ENCODE measurements at regions not wholly inside any gene's neighbourhood (a gene's known extent, or its start where the extent isn't known, plus 50 kb on each side); places are given as distances from the start of the nearest gene placed in this dataset.
"Not testable (repeated sequence)": the region's sequence is repeated elsewhere in the genome, so short reads cannot be mapped to it uniquely, and the experiment has no call there.

- DNase-seq (ENCODE audit: low read depth, low spot score), result no peak
- Histone ChIP-seq H3K27me3 (ENCODE audit: control insufficient read depth, insufficient read depth, low read length) (no peaks in the 10 kb centered on the region), H3K27ac (ENCODE audit: low read length) (no peak overlapping the region), H3K9me3 (ENCODE audit: control insufficient read depth, insufficient read depth, low read length) (no peaks in the 10 kb centered on the region), H3K36me3 (ENCODE audit: control insufficient read depth, insufficient read depth, low read length) (no peaks in the 10 kb centered on the region), H3K4me1 (ENCODE audit: control insufficient read depth, insufficient read depth, low read length) (no peaks in the 10 kb centered on the region), H3K4me3 (ENCODE audit: low read length) (no peak overlapping the region)
- WGBS (ENCODE audit: insufficient coverage, insufficient read length), result no CpG with 5 or more reads among the region's 2 CpGs
Observed at GRCh38 chr15:79160211-79160610, 69.6 kb upstream of the RASGRF1 start.

DNA sequence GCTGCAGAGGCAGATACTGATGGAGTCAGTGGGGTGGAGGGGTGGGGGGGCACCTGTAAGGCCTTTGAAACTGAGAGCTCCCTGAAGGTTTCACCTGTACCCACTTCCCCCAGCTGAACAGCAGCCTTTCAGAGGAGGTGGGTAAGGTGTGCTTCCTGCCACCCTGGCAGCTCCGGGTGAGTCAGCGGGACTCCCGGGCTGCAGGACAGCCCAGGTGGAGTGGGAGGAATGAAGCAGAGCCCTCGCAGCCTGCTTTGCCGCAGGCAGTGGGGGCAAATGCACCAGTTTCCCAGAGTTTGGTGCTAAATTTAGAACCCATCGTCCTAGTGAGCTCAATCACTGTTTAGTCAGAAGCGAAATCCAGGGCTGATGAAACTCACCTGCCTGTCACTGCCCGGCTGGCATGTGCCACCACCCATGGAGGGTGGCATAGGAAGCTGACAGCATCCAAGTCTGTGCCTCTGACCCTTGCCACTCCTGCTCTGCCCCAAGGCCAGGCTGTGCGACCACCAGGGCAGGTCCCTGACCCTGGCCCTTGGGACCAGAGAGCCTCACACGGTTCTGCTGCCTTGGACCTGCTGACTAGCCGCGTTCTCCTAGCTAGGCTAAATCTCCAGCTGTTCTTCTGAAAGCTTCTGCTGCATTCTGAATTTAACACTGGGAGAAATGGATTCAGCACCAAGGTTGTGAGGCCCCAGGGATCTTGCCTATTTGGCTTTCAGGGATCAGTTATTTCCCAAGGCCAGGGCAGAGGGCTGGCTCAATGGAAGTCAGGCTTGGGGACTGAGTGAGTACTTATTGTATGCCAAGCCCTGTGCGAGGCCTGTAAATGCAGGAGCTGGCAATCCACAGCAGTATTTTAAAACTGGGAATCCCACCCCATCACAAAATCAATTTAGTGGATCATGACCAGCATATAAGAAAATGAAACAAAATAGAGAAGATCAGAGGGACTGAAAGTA lies 67.3 kb upstream of the RASGRF1 start:
- no peak for DNase-seq (ENCODE audit: low read depth, low spot score)
- H3K27ac ChIP-seq (ENCODE audit: low read length), result no peak overlapping the region
- no peak overlapping the region for H3K4me3 ChIP-seq (ENCODE audit: low read length)
- H3K27me3 ChIP-seq (ENCODE audit: control insufficient read depth, insufficient read depth, low read length), result no peaks in the 10 kb centered on the region
- no peaks in the 10 kb centered on the region for H3K36me3 ChIP-seq (ENCODE audit: control insufficient read depth, insufficient read depth, low read length)
- no peaks in the 10 kb centered on the region; the same call in 1 of the 2 replicates for H3K4me1 ChIP-seq (ENCODE audit: control insufficient read depth, insufficient read depth, low read length)
- H3K9me3 ChIP-seq (ENCODE audit: control insufficient read depth, insufficient read depth, low read length), result no peaks in the 10 kb centered on the region
- no CpG with 5 or more reads among the region's 13 CpGs for WGBS (ENCODE audit: insufficient coverage, insufficient read length)

DNA sequence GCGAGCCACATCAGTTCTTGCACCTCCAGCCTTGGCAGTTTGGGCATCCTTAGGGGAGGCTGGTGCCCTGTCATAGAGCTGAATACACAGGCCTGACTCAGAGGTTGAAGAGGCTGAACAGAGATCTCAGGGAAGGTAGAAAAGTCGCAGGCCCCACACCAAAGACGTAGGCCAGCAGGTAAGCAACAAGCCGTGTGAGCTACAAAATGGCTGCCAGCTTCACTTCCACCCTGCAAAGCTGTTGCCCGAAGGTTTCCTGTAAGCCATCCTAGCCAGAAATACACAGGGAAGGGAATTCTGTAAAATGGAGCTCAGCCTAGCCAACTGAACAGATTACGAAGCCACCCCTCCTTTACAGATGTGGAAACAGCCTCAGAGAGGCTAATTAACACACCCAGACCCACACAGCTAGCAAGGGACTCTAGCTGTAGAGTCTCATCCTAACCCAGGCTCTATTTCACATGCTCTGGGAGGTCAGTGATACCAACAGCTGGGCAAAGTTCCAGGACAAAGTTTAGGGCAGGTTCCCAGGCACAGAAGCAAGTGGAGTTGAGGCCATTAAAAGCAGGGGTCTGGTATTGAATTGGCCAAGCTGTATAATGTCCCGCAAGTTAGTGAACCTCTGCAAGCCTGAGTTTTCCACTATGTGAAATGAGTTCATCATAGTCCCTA lies 66.3 kb upstream of the RASGRF1 start:
- Histone ChIP-seq H3K36me3 (ENCODE audit: control insufficient read depth, insufficient read depth, low read length) (no peaks in the 10 kb centered on the region), H3K27ac (ENCODE audit: low read length) (no peak overlapping the region)
- DNase-seq (ENCODE audit: low read depth, low spot score), result no peak

GRCh38 chr15:79154483-79155135 lies 64.0 kb upstream of the RASGRF1 start:
- H3K27ac ChIP-seq (ENCODE audit: low read length), result no peak overlapping the region
- no peaks in the 10 kb centered on the region for H3K9me3 ChIP-seq (ENCODE audit: control insufficient read depth, insufficient read depth, low read length)
- no peaks in the 10 kb centered on the region; the same call in 1 of the 2 replicates for H3K4me1 ChIP-seq (ENCODE audit: control insufficient read depth, insufficient read depth, low read length)
- no peak overlapping the region for H3K4me3 ChIP-seq (ENCODE audit: low read length)
- WGBS (ENCODE audit: insufficient coverage, insufficient read length), result no CpG with 5 or more reads among the region's 9 CpGs
- no peaks in the 10 kb centered on the region for H3K27me3 ChIP-seq (ENCODE audit: control insufficient read depth, insufficient read depth, low read length)
- H3K36me3 ChIP-seq (ENCODE audit: control insufficient read depth, insufficient read depth, low read length), result no peaks in the 10 kb centered on the region
- no peak for DNase-seq (ENCODE audit: low read depth, low spot score)

More for the DNA sequence above, 66.3 kb upstream of the RASGRF1 start:
- Histone ChIP-seq H3K9me3 (ENCODE audit: control insufficient read depth, insufficient read depth, low read length) (no peaks in the 10 kb centered on the region), H3K4me1 (ENCODE audit: control insufficient read depth, insufficient read depth, low read length) (no peaks in the 10 kb centered on the region; the same call in 1 of the 2 replicates), H3K27me3 (ENCODE audit: control insufficient read depth, insufficient read depth, low read length) (no peaks in the 10 kb centered on the region), H3K4me3 (ENCODE audit: low read length) (no peak overlapping the region)
- WGBS (ENCODE audit: insufficient coverage, insufficient read length), result no CpG with 5 or more reads among the region's 7 CpGs

- H3K4me3 ChIP-seq (ENCODE audit: low read length); DNase-seq (ENCODE audit: low read depth, low spot score); H3K9me3 ChIP-seq (ENCODE audit: control insufficient read depth, insufficient read depth, low read length); H3K36me3 ChIP-seq (ENCODE audit: control insufficient read depth, insufficient read depth, low read length); H3K4me1 ChIP-seq (ENCODE audit: control insufficient read depth, insufficient read depth, low read length); H3K27me3 ChIP-seq (ENCODE audit: control insufficient read depth, insufficient read depth, low read length); H3K27ac ChIP-seq (ENCODE audit: low read length): not testable (repeated sequence)
- WGBS (ENCODE audit: insufficient coverage, insufficient read length), result no CpG with 5 or more reads among the region's 1 CpG
Observed at GRCh38 chr15:79144290-79144689, 53.7 kb upstream of the RASGRF1 start.

GRCh38 chr15:79140846-79141570 lies 50.4 kb upstream of the RASGRF1 start:
- Histone ChIP-seq H3K27me3 (ENCODE audit: control insufficient read depth, insufficient read depth, low read length) (no peaks in the 10 kb centered on the region), H3K9me3 (ENCODE audit: control insufficient read depth, insufficient read depth, low read length) (peaks cover 3% of the 10 kb centered on the region), H3K4me1 (ENCODE audit: control insufficient read depth, insufficient read depth, low read length) (peaks cover 2% of the 10 kb centered on the region), H3K27ac (ENCODE audit: low read length) (no peak overlapping the region), H3K4me3 (ENCODE audit: low read length) (no peak overlapping the region), H3K36me3 (ENCODE audit: control insufficient read depth, insufficient read depth, low read length) (no peaks in the 10 kb centered on the region)
- no peak for DNase-seq (ENCODE audit: low read depth, low spot score)
- no CpG with 5 or more reads among the region's 1 CpG for WGBS (ENCODE audit: insufficient coverage, insufficient read length)
